ENCODE measurements at regions not wholly inside any gene's neighbourhood (a gene's known extent, or its start where the extent isn't known, plus 50 kb on each side); places are given as distances from the start of the nearest gene placed in this dataset.

- H3K36me3 ChIP-seq (ENCODE audit: insufficient read depth, low read length), result no peaks in the 10 kb centered on the region
- no peak overlapping the region for H3K4me2 ChIP-seq (ENCODE audit: low read length)
- H4K20me1 ChIP-seq (ENCODE audit: insufficient read depth, low read length), result no peaks in the 10 kb centered on the region
Measured at GRCh38 chr1:190000365-190000872, 477.2 kb downstream of the BRINP3 start.

GRCh38 chr1:190001187-190001586 is 476.5 kb downstream of the BRINP3 start:
- no peak overlapping the region for H3K27ac ChIP-seq (ENCODE audit: low read depth, low read length, poor library complexity, severe bottlenecking)

More at GRCh38 chr1:190000365-190000872, 477.2 kb downstream of the BRINP3 start:
- H3K9ac ChIP-seq (ENCODE audit: low read length), result no peak overlapping the region
- H3K9me3 ChIP-seq (ENCODE audit: low read length), result no peaks in the 10 kb centered on the region
- no peaks in the 10 kb centered on the region for H3K9me2 ChIP-seq (ENCODE audit: low read depth, low read length)
- H3F3A ChIP-seq (ENCODE audit: insufficient read depth, low read length), result no peaks in the 10 kb centered on the region
- no peak overlapping the region for H3K27ac ChIP-seq (ENCODE audit: low read depth, low read length, poor library complexity, severe bottlenecking)
- H2AFZ ChIP-seq (ENCODE audit: low read length), result no peak overlapping the region
- TF ChIP-seq CTCF (IDR thresholded peaks at IDR 0.05; ENCODE audit: low read length) (no peak), EZH2 (IDR thresholded peaks at IDR 0.05; ENCODE audit: borderline replicate concordance, low read length) (no peak)
- H3K27me3 ChIP-seq (ENCODE audit: insufficient read depth, low read length), result no peaks in the 10 kb centered on the region
- H3K79me2 ChIP-seq (ENCODE audit: insufficient read depth, low read length), result no peaks in the 10 kb centered on the region
- H3K4me1 ChIP-seq (ENCODE audit: insufficient read depth, low read length, severe bottlenecking), result no peaks in the 10 kb centered on the region
- no peak overlapping the region for H3K4me3 ChIP-seq (ENCODE audit: low read depth, low read length, poor library complexity, severe bottlenecking)

GRCh38 chr1:190003376-190003775 is 474.3 kb downstream of the BRINP3 start:
- Histone ChIP-seq H3K79me2 (ENCODE audit: insufficient read depth, low read length) (no peaks in the 10 kb centered on the region), H4K20me1 (ENCODE audit: insufficient read depth, low read length) (no peaks in the 10 kb centered on the region), H3K4me1 (ENCODE audit: insufficient read depth, low read length, severe bottlenecking) (no peaks in the 10 kb centered on the region), H3F3A (ENCODE audit: insufficient read depth, low read length) (no peaks in the 10 kb centered on the region), H3K36me3 (ENCODE audit: insufficient read depth, low read length) (no peaks in the 10 kb centered on the region), H3K9me2 (ENCODE audit: low read depth, low read length) (no peaks in the 10 kb centered on the region), H3K9me3 (ENCODE audit: low read length) (no peaks in the 10 kb centered on the region), H3K4me3 (ENCODE audit: low read depth, low read length, poor library complexity, severe bottlenecking) (no peak overlapping the region), H3K27me3 (ENCODE audit: insufficient read depth, low read length) (no peaks in the 10 kb centered on the region), H3K27ac (ENCODE audit: low read depth, low read length, poor library complexity, severe bottlenecking) (no peak overlapping the region), H3K9ac (ENCODE audit: low read length) (no peak overlapping the region), H2AFZ (ENCODE audit: low read length) (no peak overlapping the region), H3K4me2 (ENCODE audit: low read length) (no peak overlapping the region)
- no peak for TF ChIP-seq EZH2 (IDR thresholded peaks at IDR 0.05; ENCODE audit: borderline replicate concordance, low read length)
- TF ChIP-seq CTCF (IDR thresholded peaks at IDR 0.05; ENCODE audit: low read length), result no peak

More at GRCh38 chr1:190001187-190001586, 476.5 kb downstream of the BRINP3 start:
- Histone ChIP-seq H3K4me3 (ENCODE audit: low read depth, low read length, poor library complexity, severe bottlenecking) (no peak overlapping the region), H2AFZ (ENCODE audit: low read length) (no peak overlapping the region), H3K27me3 (ENCODE audit: insufficient read depth, low read length) (no peaks in the 10 kb centered on the region), H3F3A (ENCODE audit: insufficient read depth, low read length) (no peaks in the 10 kb centered on the region), H3K4me1 (ENCODE audit: insufficient read depth, low read length, severe bottlenecking) (no peaks in the 10 kb centered on the region), H3K9me3 (ENCODE audit: low read length) (no peaks in the 10 kb centered on the region), H3K79me2 (ENCODE audit: insufficient read depth, low read length) (no peaks in the 10 kb centered on the region), H3K4me2 (ENCODE audit: low read length) (no peak overlapping the region), H3K9ac (ENCODE audit: low read length) (no peak overlapping the region), H3K36me3 (ENCODE audit: insufficient read depth, low read length) (no peaks in the 10 kb centered on the region), H4K20me1 (ENCODE audit: insufficient read depth, low read length) (no peaks in the 10 kb centered on the region), H3K9me2 (ENCODE audit: low read depth, low read length) (no peaks in the 10 kb centered on the region)
- TF ChIP-seq EZH2 (IDR thresholded peaks at IDR 0.05; ENCODE audit: borderline replicate concordance, low read length) (no peak), CTCF (IDR thresholded peaks at IDR 0.05; ENCODE audit: low read length) (no peak)
